Activated CD4-positive, alpha-beta T cell treated with anti-CD3 and anti-CD28 coated beads, Interleukin-2, amount 10 ng/mL, durations not matched to agents 24 days and 14 days (primary cell): ENCODE measurements at regions not wholly inside any gene's neighbourhood (a gene's known extent, or its start where the extent isn't known, plus 50 kb on each side); places are given as distances from the start of the nearest gene placed in this dataset.

Experiments used
- DNase-seq: peaks from one replicate; pipeline ENCODE4 v3.0.0; 2022
- H3K27ac Mint-ChIP-seq: one replicate; pipeline ENCODE4 v1.8.0; 2022; ENCODE audit warnings: mild to moderate bottlenecking, mixed read lengths
- H3K27me3 Mint-ChIP-seq: one replicate; pipeline ENCODE4 v1.8.0; 2022; ENCODE audit warnings: mixed read lengths
- H3K36me3 Mint-ChIP-seq: one replicate; pipeline ENCODE4 v1.8.0; 2022; ENCODE audit warnings: low read depth, mild to moderate bottlenecking, mixed read lengths
- H3K4me1 Mint-ChIP-seq: one replicate; pipeline ENCODE4 v1.8.0; 2021; ENCODE audit warnings: mixed read lengths
- H3K4me3 Mint-ChIP-seq: one replicate; pipeline ENCODE4 v1.8.0; 2022; ENCODE audit warnings: mild to moderate bottlenecking, moderate library complexity, mixed read lengths
- H3K9me3 Mint-ChIP-seq: one replicate; pipeline ENCODE4 v1.8.0; 2021; ENCODE audit warnings: mixed read lengths
- intact Hi-C: fragments of 100-400 bp; cut with micrococcal nuclease; formaldehyde crosslinking; loops from one replicate; pipeline ENCODE4 v1.15.1; 2023

GRCh38 chr1:83697220-83697619 lies 301.7 kb downstream of the TTLL7 start:
- Mint-ChIP-seq H3K36me3 (no peaks in the 10 kb centered on the region), H3K27ac (no peak overlapping the region), H3K27me3 (peaks cover 7% of the 10 kb centered on the region), H3K4me1 (peaks cover 16% of the 10 kb centered on the region), H3K4me3 (no peak overlapping the region), H3K9me3 (peaks cover 8% of the 10 kb centered on the region)
- intact Hi-C loops = no loop called here
- DNase-seq = no peak

- DNase-seq = no peak
- Mint-ChIP-seq H3K4me1 (peaks cover 20% of the 10 kb centered on the region), H3K27me3 (peaks cover 7% of the 10 kb centered on the region), H3K36me3 (no peaks in the 10 kb centered on the region), H3K4me3 (no peak overlapping the region), H3K9me3 (peaks cover 15% of the 10 kb centered on the region), H3K27ac (no peak overlapping the region)
- intact Hi-C loops = no loop called here
These were observed 304.5 kb downstream of the TTLL7 start for GRCh38 chr1:83694449-83694848.

GRCh38 chr1:83693427-83694126 lies 305.4 kb downstream of the TTLL7 start:
- Mint-ChIP-seq H3K36me3 (no peaks in the 10 kb centered on the region), H3K4me1 (peaks cover 20% of the 10 kb centered on the region), H3K27ac (no peak overlapping the region), H3K9me3 (peaks cover 16% of the 10 kb centered on the region), H3K4me3 (peak overlapping the region; percentile 87), H3K27me3 (peaks cover 7% of the 10 kb centered on the region)
- no peak for DNase-seq
- intact Hi-C loops = no loop called here

DNA sequence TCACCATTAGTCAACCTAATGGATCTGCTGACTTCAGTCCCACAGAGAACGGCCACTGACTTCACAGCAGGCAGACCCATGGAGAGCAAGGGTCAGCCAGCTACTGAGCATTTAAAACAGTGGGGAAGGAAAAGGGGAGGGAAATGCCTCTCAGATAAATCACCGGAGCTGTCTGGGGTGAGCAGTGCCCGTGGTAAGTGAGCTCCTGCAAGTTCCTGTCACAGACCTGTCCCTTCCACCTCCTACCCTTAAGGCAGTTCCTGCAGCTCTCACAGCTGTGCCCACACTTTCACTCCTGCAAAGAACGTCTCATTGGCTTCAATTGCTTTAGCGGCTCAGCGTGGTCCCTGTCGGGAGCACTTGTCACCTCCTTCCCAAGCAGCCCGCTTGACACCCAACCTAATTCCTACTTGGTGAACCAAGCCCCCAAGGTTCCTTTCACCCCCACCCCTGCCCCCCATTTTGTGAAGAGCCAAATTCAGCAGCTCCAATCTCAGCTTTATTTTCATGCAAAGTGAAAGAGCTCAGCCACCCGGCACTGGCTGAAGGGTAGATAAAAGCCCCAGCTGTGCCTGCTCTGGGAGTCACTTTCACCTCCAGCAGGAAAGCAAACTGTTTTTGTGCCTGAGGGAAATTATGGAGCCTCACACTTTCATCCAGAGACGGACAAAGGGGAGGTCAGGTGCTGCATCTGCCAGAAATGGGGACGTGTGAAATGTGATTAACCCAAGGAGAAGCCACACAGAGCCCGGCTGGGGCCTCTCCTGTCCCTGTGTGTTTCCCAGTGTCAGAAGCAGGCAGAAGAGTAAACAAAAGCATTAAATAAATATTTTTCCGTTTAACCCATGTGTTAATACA lies 306.2 kb downstream of the TTLL7 start:
- peak; percentile 72 for DNase-seq
- H3K4me3 Mint-ChIP-seq = peak overlapping the region; percentile 87
- intact Hi-C loops = no loop called here

DNA sequence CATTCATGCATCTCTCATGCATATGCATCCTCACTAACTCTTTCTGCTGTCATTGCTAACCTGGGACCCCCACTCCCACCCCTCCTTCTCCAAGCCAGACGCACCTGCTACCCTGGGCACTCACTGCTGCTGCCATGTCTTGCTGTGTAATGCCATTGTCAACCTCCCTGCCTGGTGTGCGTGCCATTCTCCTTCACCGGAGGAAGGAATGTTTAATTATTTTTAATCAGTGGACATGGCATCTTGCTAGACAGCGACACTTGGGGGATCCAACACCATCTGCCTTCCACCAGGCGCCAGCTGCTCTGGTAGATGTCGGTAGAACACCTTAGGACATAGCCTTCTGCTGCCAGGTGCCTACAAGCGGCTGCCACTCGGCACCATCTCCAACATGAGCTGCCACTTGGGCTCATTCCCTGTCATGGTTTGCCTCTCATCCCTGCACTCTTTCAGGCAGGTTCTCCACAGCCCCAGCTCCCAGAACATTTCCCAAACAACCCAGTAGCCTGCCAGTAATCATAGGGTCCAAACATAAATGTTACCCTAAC lies 306.9 kb downstream of the TTLL7 start:
- DNase-seq = no peak
- Mint-ChIP-seq H3K4me1 (peaks cover 20% of the 10 kb centered on the region), H3K9me3 (peaks cover 28% of the 10 kb centered on the region), H3K27ac (no peak overlapping the region), H3K36me3 (no peaks in the 10 kb centered on the region), H3K4me3 (peak overlapping the region; percentile 87), H3K27me3 (peaks cover 7% of the 10 kb centered on the region)
- intact Hi-C loops = no loop called here

More for the DNA sequence above, 306.2 kb downstream of the TTLL7 start:
- peaks cover 22% of the 10 kb centered on the region for H3K9me3 Mint-ChIP-seq
- H3K27ac Mint-ChIP-seq = no peak overlapping the region
- peaks cover 7% of the 10 kb centered on the region for H3K27me3 Mint-ChIP-seq
- peaks cover 20% of the 10 kb centered on the region for H3K4me1 Mint-ChIP-seq
- H3K36me3 Mint-ChIP-seq = no peaks in the 10 kb centered on the region

GRCh38 chr1:83689921-83690868 lies 308.7 kb downstream of the TTLL7 start:
- intact Hi-C loops = no loop called here
- Mint-ChIP-seq H3K27ac (no peak overlapping the region), H3K27me3 (peaks cover 7% of the 10 kb centered on the region), H3K4me1 (peaks cover 20% of the 10 kb centered on the region), H3K36me3 (no peaks in the 10 kb centered on the region), H3K9me3 (peaks cover 28% of the 10 kb centered on the region), H3K4me3 (no peak overlapping the region)
- DNase-seq = no peak

DNA sequence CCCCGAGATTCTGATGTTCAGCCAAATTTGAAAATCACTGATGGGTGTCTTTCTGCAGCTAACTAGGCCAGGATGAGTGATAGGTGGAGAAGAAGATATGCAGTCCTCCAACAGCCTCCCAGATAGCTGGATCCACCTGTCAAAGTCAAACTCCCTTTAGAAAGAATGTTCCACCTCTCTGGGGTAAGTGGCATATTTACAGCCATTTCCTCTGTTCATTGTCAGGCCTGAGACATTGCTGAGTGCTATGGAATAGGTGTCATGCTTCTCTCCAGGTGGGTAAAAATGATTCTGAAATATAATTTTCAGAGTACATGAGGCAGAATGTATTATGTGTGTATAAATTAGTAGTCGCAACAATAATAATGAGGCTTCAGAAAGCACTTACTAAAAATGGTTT lies 316.8 kb downstream of the TTLL7 start:
- Mint-ChIP-seq H3K4me3 (no peak overlapping the region), H3K36me3 (no peaks in the 10 kb centered on the region)

DNA sequence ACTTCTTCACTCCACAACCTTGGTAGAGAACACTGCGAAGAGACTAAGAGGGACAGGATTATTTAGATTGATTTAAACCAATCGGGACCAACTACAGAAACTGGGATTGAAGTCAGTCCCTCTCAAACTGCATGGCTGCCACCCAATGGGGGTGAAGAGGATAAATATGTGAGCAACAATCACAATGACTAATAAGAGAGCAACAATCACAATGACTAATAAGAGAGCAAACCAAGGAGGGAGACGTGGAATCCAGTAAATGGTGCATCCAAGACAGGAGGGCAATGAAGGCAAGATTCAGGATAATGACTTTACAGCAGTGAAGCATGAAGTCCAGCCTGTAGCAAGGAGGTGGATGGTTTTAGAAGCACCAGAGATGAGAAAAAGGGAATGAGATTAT lies 322.8 kb downstream of the TTLL7 start:
- peaks cover 2% of the 10 kb centered on the region for H3K4me1 Mint-ChIP-seq
- H3K36me3 Mint-ChIP-seq = no peaks in the 10 kb centered on the region
- H3K9me3 Mint-ChIP-seq = no peaks in the 10 kb centered on the region

More for the DNA sequence above, 316.8 kb downstream of the TTLL7 start:
- no peaks in the 10 kb centered on the region for H3K4me1 Mint-ChIP-seq
- intact Hi-C loops = no loop called here
- DNase-seq = no peak
- peaks cover 2% of the 10 kb centered on the region for H3K27me3 Mint-ChIP-seq
- H3K9me3 Mint-ChIP-seq = peaks cover 6% of the 10 kb centered on the region
- no peak overlapping the region for H3K27ac Mint-ChIP-seq

DNA sequence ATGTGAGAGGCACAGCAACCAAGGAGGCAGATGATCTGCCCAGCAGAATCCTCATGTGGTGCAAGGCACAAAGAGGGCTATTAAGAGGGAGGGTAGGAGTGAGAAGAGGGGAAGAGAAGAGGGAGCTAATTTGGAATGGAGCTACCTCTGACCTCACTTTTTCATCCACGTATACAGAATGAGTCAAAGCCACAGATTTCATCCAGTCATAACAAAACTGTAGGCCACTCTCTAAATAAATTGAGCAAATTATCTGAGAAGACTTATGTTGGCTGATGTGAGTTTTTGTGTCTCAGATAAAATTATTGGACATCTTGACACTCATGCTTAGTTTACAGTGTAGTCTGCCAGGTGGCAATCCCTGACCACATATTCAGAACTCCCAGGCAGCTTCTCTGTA lies 325.6 kb downstream of the TTLL7 start:
- Mint-ChIP-seq H3K9me3 (peaks cover 9% of the 10 kb centered on the region), H3K4me1 (peaks cover 2% of the 10 kb centered on the region), H3K27me3 (no peaks in the 10 kb centered on the region), H3K27ac (no peak overlapping the region), H3K4me3 (no peak overlapping the region), H3K36me3 (no peaks in the 10 kb centered on the region)
- intact Hi-C loops = no loop called here
- no peak for DNase-seq

More for the DNA sequence above, 322.8 kb downstream of the TTLL7 start:
- no peak overlapping the region for H3K27ac Mint-ChIP-seq
- intact Hi-C loops = no loop called here
- peaks cover 2% of the 10 kb centered on the region for H3K27me3 Mint-ChIP-seq
- no peak for DNase-seq
- no peak overlapping the region for H3K4me3 Mint-ChIP-seq

DNA sequence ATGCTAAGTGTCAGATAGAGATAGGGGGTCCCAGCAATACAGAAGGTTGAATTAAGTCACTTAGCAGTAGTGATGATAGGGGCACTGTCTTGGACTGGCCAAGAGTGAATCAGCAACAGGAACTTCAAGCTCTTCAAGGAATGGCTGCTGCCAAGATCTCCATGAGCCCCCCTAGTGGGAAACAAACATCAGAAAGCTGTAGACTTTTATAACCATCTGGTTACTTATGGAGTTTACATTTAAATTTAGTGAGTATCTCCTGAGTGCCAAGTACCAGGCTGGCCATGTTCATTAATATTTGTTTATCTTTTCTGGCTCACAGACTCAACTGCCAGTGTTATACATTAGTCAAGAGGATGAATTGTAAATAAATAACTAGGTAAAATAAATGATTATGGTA lies 327.3 kb downstream of the TTLL7 start:
- H3K27me3 Mint-ChIP-seq = no peaks in the 10 kb centered on the region
- no peak for DNase-seq
- intact Hi-C loops = no loop called here
- peaks cover 9% of the 10 kb centered on the region for H3K9me3 Mint-ChIP-seq
- peaks cover 2% of the 10 kb centered on the region for H3K4me1 Mint-ChIP-seq
- H3K36me3 Mint-ChIP-seq = no peaks in the 10 kb centered on the region
- no peak overlapping the region for H3K4me3 Mint-ChIP-seq
- H3K27ac Mint-ChIP-seq = no peak overlapping the region

DNA sequence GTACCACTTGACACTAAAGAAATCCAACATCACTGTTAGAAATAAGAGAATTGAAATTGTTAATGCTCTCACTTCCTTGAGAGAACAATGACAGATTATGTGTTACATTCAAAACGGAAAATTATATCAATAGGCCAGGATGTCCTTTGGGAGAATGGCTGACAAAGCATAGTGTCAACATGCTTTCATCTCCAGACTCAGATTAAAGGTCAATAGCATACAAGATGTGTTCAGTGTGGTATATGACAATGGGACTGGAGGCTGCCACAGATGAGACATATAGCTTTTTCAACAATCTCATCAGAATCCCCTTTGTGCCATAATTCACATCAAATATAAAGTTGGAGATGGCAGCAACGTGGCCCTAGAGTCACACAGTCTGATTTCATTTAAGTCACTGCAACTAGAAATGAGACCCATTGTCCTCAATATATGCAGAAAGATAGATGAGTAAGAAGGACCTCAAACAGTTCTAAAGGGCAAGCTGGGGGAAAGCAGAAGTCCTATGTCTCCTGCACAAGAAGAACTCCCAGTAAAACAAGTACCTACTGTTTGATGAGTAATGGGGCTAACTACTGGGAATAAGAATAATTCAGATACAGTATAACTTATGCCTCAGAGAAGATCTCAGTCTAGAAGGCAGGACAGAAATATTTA lies 327.9 kb downstream of the TTLL7 start:
- Mint-ChIP-seq H3K27me3 (no peaks in the 10 kb centered on the region), H3K4me1 (peaks cover 2% of the 10 kb centered on the region), H3K9me3 (peaks cover 9% of the 10 kb centered on the region), H3K27ac (no peak overlapping the region), H3K36me3 (no peaks in the 10 kb centered on the region), H3K4me3 (no peak overlapping the region)
- intact Hi-C loops = no loop called here
- DNase-seq = no peak

DNA sequence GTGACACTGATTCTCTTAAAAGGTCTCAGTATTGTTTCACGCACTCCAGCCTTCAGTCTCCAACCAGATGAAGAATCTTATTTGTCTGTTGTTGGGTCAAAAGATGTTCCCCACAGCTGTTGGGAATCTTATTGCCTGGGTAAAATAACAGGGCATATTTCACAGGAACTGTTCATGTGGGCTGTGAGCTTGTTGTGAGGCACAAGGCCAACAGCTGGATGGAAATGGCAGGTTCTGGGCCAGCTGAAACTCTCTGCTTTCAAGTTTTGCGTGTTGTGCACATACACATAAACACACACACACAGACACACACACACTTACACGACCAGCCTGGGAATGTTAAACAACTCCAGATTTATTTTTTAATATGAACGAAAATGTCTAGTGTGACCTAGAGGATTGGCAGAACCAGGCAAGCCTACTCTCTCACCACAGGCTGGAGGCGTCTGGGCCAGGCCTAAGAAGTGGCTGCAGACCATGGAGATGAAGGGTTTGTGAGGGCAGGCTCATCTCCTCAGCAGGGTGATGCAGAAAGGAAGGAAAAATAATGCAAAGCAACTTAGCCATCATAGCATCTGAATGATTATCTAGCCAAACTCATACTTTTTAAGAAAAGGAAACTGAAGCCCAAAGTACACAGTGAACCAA lies 357.0 kb downstream of the TTLL7 start:
- Mint-ChIP-seq H3K27me3 (no peaks in the 10 kb centered on the region), H3K4me1 (peaks cover 11% of the 10 kb centered on the region), H3K9me3 (no peaks in the 10 kb centered on the region), H3K4me3 (no peak overlapping the region), H3K27ac (no peak overlapping the region), H3K36me3 (no peaks in the 10 kb centered on the region)
- intact Hi-C loops = no loop called here
- DNase-seq = no peak
